SW 1271 (cell line): ENCODE measurements at regions not wholly inside any gene's neighbourhood (a gene's known extent, or its start where the extent isn't known, plus 50 kb on each side); places are given as distances from the start of the nearest gene placed in this dataset.
"Not testable (repeated sequence)": the region's sequence is repeated elsewhere in the genome, so short reads cannot be mapped to it uniquely, and the experiment has no call there.

Experiments
- DNase-seq, 2 experiments: peaks; one replicate each; lab custom pipeline; 2025; lab: John Stamatoyannopoulos, UW

- DNase-seq: no peak
These were observed 194.0 kb upstream of the RBBP8 start for GRCh38 chr18:22739061-22739642.

GRCh38 chr18:22739789-22740188 lies 193.3 kb upstream of the RBBP8 start:
- DNase-seq: no peak

GRCh38 chr18:22741318-22741717 lies 191.8 kb upstream of the RBBP8 start:
- no peak for DNase-seq

- DNase-seq: no peak
These were observed 190.7 kb upstream of the RBBP8 start for GRCh38 chr18:22742409-22742808.

GRCh38 chr18:22745966-22746365 lies 187.2 kb upstream of the RBBP8 start:
- DNase-seq: no peak

- DNase-seq: no peak
These were observed 181.1 kb upstream of the RBBP8 start for GRCh38 chr18:22752014-22752413.

- DNase-seq: no peak
These were observed 179.8 kb upstream of the RBBP8 start for GRCh38 chr18:22753130-22753831.

- not testable (repeated sequence) for DNase-seq
These were observed 169.1 kb upstream of the RBBP8 start for GRCh38 chr18:22764005-22764404.

GRCh38 chr18:22765896-22766295 lies 167.2 kb upstream of the RBBP8 start:
- DNase-seq: no peak

GRCh38 chr18:22767653-22768052 lies 165.5 kb upstream of the RBBP8 start:
- no peak for DNase-seq

GRCh38 chr18:22773944-22774343 lies 159.2 kb upstream of the RBBP8 start:
- DNase-seq: no peak

- no peak for DNase-seq
These were observed 154.1 kb upstream of the RBBP8 start for GRCh38 chr18:22778996-22779395.

GRCh38 chr18:22783245-22783644 lies 149.9 kb upstream of the RBBP8 start:
- DNase-seq: no peak

- no peak for DNase-seq
These were observed 149.5 kb upstream of the RBBP8 start for GRCh38 chr18:22783662-22784076.

GRCh38 chr18:22789052-22789451 lies 144.1 kb upstream of the RBBP8 start:
- DNase-seq: no peak

GRCh38 chr18:22789600-22789999 lies 143.5 kb upstream of the RBBP8 start:
- no peak for DNase-seq

GRCh38 chr18:22790545-22791309 lies 142.4 kb upstream of the RBBP8 start:
- DNase-seq: no peak

GRCh38 chr18:22791310-22791610 lies 141.9 kb upstream of the RBBP8 start:
- no peak for DNase-seq

- no peak for DNase-seq
These were observed 137.0 kb upstream of the RBBP8 start for GRCh38 chr18:22796113-22796512.

- DNase-seq: no peak
These were observed 132.6 kb upstream of the RBBP8 start for GRCh38 chr18:22800551-22800951.

- peak in 1 of 2 experiments; percentile 17 for DNase-seq
These were observed 119.3 kb upstream of the RBBP8 start for GRCh38 chr18:22813648-22814328.

GRCh38 chr18:22814329-22814703 lies 118.8 kb upstream of the RBBP8 start:
- DNase-seq: no peak
